ENCODE measurements at regions not wholly inside any gene's neighbourhood (a gene's known extent, or its start where the extent isn't known, plus 50 kb on each side); places are given as distances from the start of the nearest gene placed in this dataset.

DNA sequence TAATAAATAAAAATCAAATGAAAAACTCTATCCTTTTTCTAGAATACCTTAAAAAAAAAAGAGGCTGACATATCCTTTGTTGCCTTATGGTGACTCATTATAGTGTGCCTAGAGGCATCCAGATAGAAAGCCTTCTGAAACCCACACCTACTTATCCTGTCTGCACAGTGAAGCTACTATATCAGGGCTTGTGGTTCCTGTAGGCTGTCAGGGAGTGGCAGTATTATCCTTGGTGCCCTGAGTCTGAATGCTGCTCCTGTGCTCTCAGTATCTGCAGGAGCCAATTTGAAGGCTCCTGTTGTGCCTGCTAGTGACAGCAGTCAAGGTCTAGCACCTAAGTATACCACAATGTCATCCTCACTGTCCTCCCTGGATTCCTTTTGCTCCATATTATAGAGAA, 168.4 kb upstream of the AVPR1A start:
- ATAC-seq = no peak
- H3K27me3 ChIP-seq = no peaks in the 10 kb centered on the region
- DNase-seq = no peak
- intact Hi-C loops (cut with DNase I) = no loop called here
- H3K27ac ChIP-seq = no peak overlapping the region
- H3K4me3 ChIP-seq = no peak overlapping the region
- no peaks in the 10 kb centered on the region for H3K36me3 ChIP-seq (replicated peaks in 1 of 2; ENCODE audit: insufficient read depth in 1 of 2, low read depth in 2 of 2)
- TF ChIP-seq, protein P1, sequence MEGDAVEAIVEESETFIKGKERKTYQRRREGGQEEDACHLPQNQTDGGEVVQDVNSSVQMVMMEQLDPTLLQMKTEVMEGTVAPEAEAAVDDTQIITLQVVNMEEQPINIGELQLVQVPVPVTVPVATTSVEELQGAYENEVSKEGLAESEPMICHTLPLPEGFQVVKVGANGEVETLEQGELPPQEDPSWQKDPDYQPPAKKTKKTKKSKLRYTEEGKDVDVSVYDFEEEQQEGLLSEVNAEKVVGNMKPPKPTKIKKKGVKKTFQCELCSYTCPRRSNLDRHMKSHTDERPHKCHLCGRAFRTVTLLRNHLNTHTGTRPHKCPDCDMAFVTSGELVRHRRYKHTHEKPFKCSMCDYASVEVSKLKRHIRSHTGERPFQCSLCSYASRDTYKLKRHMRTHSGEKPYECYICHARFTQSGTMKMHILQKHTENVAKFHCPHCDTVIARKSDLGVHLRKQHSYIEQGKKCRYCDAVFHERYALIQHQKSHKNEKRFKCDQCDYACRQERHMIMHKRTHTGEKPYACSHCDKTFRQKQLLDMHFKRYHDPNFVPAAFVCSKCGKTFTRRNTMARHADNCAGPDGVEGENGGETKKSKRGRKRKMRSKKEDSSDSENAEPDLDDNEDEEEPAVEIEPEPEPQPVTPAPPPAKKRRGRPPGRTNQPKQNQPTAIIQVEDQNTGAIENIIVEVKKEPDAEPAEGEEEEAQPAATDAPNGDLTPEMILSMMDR (IDR thresholded peaks at IDR 0.05) = no peak
- TF ChIP-seq POLR2A (IDR thresholded peaks at IDR 0.05) = no peak
- no peaks in the 10 kb centered on the region for H3K9me3 ChIP-seq
- no peaks in the 10 kb centered on the region for H3K4me1 ChIP-seq

DNA sequence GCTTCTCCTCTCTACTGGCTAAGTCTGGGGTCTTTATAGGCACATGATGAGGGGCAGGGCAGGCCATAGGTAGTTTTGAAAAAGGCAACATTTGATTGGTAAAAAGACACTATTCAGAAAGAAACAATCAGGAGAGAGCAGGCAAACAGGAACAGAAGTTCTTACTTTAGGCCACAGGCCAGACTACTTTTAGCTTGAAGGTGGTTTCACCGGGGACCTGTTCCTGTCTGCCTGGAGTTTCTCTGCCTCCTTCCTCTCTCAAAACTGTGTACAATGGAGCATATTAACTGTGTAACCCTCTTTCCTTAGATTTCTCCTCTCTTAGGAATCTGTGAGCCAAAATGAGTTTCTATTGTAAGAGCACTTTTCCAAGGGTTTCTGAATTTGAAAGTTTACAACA, 167.9 kb upstream of the AVPR1A start:
- Histone ChIP-seq H3K36me3 (replicated peaks in 1 of 2; ENCODE audit: insufficient read depth in 1 of 2, low read depth in 2 of 2) (no peaks in the 10 kb centered on the region), H3K4me1 (no peaks in the 10 kb centered on the region), H3K27me3 (no peaks in the 10 kb centered on the region), H3K4me3 (no peak overlapping the region), H3K27ac (no peak overlapping the region), H3K9me3 (no peaks in the 10 kb centered on the region)
- no peak for ATAC-seq
- WGBS, 2 donors = 62 to 95% methylated on average over 1 of the region's 1 CpG
- intact Hi-C loops (cut with DNase I) = no loop called here
- no peak for DNase-seq
- TF ChIP-seq POLR2A (IDR thresholded peaks at IDR 0.05) = no peak
- TF ChIP-seq, protein P1 (IDR thresholded peaks at IDR 0.05) = no peak

DNA sequence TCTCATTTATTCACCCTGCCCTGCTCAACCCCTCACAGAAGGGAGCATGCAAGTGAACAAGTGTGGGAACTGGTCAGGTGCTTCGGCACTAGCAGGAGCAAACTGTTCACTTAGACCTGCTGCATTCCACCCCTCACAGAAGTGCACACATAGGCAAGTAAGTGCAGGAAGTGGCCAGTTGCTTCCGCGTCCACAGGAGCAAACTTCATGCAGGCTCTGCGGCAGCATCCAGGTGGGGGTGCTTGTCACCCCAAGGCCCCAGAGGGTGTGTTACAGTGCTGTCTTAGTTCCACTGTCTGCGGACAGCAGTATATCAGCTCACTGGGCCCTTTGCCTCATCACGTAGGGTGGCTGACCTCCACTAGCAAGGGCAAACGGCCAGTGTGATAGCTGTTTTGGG, 167.3 kb upstream of the AVPR1A start:
- Histone ChIP-seq H3K27ac (no peak overlapping the region), H3K36me3 (replicated peaks in 1 of 2; ENCODE audit: insufficient read depth in 1 of 2, low read depth in 2 of 2) (no peaks in the 10 kb centered on the region), H3K9me3 (no peaks in the 10 kb centered on the region), H3K4me3 (no peak overlapping the region), H3K27me3 (no peaks in the 10 kb centered on the region), H3K4me1 (no peaks in the 10 kb centered on the region)
- DNase-seq (no peak), ATAC-seq (no peak)
- 70 to 76% methylated on average over 3 to 7 of the region's 7 CpGs for WGBS, 2 donors
- TF ChIP-seq, protein P1 (IDR thresholded peaks at IDR 0.05) = no peak
- no peak for TF ChIP-seq POLR2A (IDR thresholded peaks at IDR 0.05)
- intact Hi-C loops (cut with DNase I) = no loop called here

DNA sequence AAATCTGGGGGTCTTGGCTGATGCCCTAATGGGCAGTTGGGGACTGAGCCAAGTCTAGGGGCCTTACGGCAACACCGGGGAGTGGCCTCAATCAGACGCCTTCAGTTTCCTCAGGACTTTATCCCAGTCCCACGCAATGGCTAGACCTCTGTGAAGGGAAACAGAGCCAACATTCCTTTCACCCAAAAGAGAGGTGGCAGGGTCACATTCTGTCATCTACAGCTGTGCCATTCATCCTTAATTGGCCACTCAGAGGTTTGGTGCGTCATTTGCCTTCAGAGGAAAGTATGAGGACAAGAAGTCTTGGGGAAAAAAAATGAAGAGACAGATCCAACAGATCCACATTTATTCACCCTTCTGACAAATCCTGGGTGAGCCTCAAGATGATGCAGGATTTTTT, 166.9 kb upstream of the AVPR1A start:
- no peaks in the 10 kb centered on the region for H3K4me1 ChIP-seq
- no peak overlapping the region for H3K27ac ChIP-seq
- H3K4me3 ChIP-seq = no peak overlapping the region
- DNase-seq = no peak
- H3K27me3 ChIP-seq = no peaks in the 10 kb centered on the region
- H3K9me3 ChIP-seq = no peaks in the 10 kb centered on the region
- intact Hi-C loops (cut with DNase I) = no loop called here
- 66 to 77% methylated on average over 5 of the region's 5 CpGs for WGBS, 2 donors
- TF ChIP-seq, protein P1 (IDR thresholded peaks at IDR 0.05) = no peak
- no peak for TF ChIP-seq POLR2A (IDR thresholded peaks at IDR 0.05)
- ATAC-seq = no peak
- H3K36me3 ChIP-seq (replicated peaks in 1 of 2; ENCODE audit: insufficient read depth in 1 of 2, low read depth in 2 of 2) = no peaks in the 10 kb centered on the region

DNA sequence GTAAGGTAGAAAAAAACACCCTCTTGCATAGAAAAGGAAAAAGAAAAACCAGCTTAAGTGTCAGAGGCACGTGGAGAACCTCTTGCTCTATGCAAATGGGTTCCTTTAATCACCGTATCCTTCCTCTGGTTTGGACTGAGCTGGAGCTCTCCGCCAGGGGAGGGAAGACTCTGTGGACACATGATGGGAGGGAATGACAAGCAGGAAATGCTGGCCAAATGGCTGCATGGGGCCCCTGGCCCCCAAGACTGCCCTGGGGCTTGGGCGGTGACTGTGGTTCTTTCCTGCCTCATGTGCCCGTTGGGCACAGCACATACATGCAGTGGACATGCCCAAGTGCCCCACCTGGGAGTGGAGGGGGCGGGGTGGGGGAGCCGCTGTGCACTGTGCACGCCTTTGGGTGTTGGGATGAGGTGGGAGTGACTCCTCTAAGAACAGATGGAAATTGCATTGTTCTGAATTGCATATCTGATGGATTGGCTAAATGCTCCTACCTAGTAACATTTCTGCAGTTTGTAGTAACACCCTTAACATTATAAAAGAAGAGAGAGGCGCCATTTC, 166.4 kb upstream of the AVPR1A start:
- H3K36me3 ChIP-seq (replicated peaks in 1 of 2; ENCODE audit: insufficient read depth in 1 of 2, low read depth in 2 of 2) = no peaks in the 10 kb centered on the region
- H3K27me3 ChIP-seq = no peaks in the 10 kb centered on the region
- H3K27ac ChIP-seq = no peak overlapping the region
- intact Hi-C loops (cut with DNase I) = no loop called here
- DNase-seq (no peak), ATAC-seq (no peak)
- no peak for TF ChIP-seq POLR2A (IDR thresholded peaks at IDR 0.05)
- TF ChIP-seq, protein P1 (IDR thresholded peaks at IDR 0.05) = no peak
- H3K4me3 ChIP-seq = no peak overlapping the region
- H3K4me1 ChIP-seq = no peaks in the 10 kb centered on the region
- no peaks in the 10 kb centered on the region for H3K9me3 ChIP-seq
- WGBS, 2 donors = 62 to 69% methylated on average over 8 to 9 of the region's 9 CpGs
